GM13977 (cell line): ENCODE measurements at regions not wholly inside any gene's neighbourhood (a gene's known extent, or its start where the extent isn't known, plus 50 kb on each side); places are given as distances from the start of the nearest gene placed in this dataset.
"Not testable (repeated sequence)": the region's sequence is repeated elsewhere in the genome, so short reads cannot be mapped to it uniquely, and the experiment has no call there.

ENCODE experiments used
- DNase-seq: peaks from one replicate; pipeline ENCODE4 v3.0.0; 2012; ENCODE audit warnings: low spot score
- CTCF ChIP-seq: IDR thresholded peaks from 2 replicates; pipeline ENCODE4 v1.5.1; 2012; ENCODE audit warnings: mild to moderate bottlenecking, control low read depth; ENCODE audit not compliant: insufficient read depth; ENCODE audit errors: extremely low read depth, missing control alignments
- in situ Hi-C: fragments of 300-500 bp; cut with MboI; formaldehyde crosslinking; loops from one replicate; pipeline ENCODE4 v1.12.0; 2022; ENCODE audit warnings: low sequenced_read_pairs, low pct_unique_long_range_greater_than_20kb, mixed read lengths, inconsistent platforms; ENCODE audit not compliant: unreplicated experiment

GRCh38 chr2:102892698-102893310 is 131.0 kb downstream of the TMEM182 start:
- in situ Hi-C loops: no loop called here
- TF ChIP-seq CTCF: no peak
- no peak for DNase-seq

GRCh38 chr2:102893870-102894269 is 132.0 kb downstream of the TMEM182 start:
- DNase-seq: no peak
- no peak for TF ChIP-seq CTCF
- in situ Hi-C loops: no loop called here

- in situ Hi-C loops: no loop called here
- TF ChIP-seq CTCF: no peak
- no peak for DNase-seq
Measured at GRCh38 chr2:102895376-102895775, 133.5 kb downstream of the TMEM182 start.

GRCh38 chr2:102909240-102909639 is 147.4 kb downstream of the TMEM182 start:
- DNase-seq, in situ Hi-C loops: not testable (repeated sequence)

- in situ Hi-C loops: no loop called here
- TF ChIP-seq CTCF: no peak
- DNase-seq: no peak
Measured at GRCh38 chr2:102910724-102911123, 148.9 kb downstream of the TMEM182 start.

- DNase-seq: no peak
- no peak for TF ChIP-seq CTCF
- in situ Hi-C loops: no loop called here
Measured at GRCh38 chr2:102915128-102915527, 153.3 kb downstream of the TMEM182 start.

GRCh38 chr2:102922321-102922720 is 160.5 kb downstream of the TMEM182 start:
- DNase-seq: no peak
- in situ Hi-C loops: no loop called here
- no peak for TF ChIP-seq CTCF
